CD1c-positive myeloid dendritic cell (primary cell): ENCODE measurements at regions not wholly inside any gene's neighbourhood (a gene's known extent, or its start where the extent isn't known, plus 50 kb on each side); places are given as distances from the start of the nearest gene placed in this dataset.
A peak's percentile ranks its signal among the peaks of the same experiment; 100 is the strongest.

Experiments
- DNase-seq: peaks from one replicate; pipeline ENCODE4 v3.0.0-alpha.2; 2016; ENCODE audit errors: extremely low spot score

DNA sequence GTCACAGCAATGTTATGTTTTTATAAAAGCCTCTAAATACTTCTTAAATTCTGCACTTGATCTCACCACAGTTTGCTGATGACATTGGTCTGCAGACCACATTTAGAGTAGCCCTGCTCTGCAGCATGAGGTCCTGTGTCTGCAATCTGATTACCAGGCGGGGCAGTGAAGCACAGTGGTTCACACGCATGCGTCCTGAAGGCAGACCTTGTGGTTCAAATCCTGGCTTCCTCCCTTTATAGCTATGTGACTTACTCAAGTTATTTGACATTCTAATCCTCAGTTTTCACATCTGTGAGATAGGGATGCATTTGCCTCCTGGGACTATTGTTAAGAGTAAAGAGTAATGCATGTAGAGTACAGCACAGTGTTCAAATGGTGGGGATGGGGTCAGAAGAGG lies 50.3 kb downstream of the BMAL2 start:
- no peak for DNase-seq

GRCh38 chr12:27383429-27384260 lies 51.0 kb downstream of the BMAL2 start:
- DNase-seq: peak; percentile 79

- DNase-seq: no peak
These were observed 51.6 kb downstream of the BMAL2 start for GRCh38 chr12:27384261-27384590.

GRCh38 chr12:27385766-27386564 lies 53.3 kb downstream of the BMAL2 start:
- DNase-seq: no peak

GRCh38 chr12:27387473-27387872 lies 54.8 kb downstream of the BMAL2 start:
- DNase-seq: no peak

DNA sequence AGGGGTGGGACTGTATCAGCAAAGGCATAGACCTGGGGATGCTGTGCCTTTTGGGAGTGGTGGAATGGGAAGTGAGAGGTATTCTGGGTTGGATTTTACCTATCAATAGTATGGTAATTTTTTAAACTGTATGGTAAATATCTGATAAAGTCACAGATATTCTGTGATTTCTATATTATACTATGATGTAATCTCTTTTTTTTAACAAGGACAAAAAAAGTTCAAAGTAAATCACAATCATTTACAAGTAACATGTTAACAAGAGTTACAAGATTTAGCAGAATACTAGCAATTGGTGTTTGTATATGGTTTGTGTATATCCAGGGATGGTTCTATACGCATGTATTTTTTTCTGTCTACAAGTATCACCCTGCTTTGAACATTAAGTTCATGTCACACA lies 56.0 kb downstream of the BMAL2 start:
- DNase-seq: no peak

DNA sequence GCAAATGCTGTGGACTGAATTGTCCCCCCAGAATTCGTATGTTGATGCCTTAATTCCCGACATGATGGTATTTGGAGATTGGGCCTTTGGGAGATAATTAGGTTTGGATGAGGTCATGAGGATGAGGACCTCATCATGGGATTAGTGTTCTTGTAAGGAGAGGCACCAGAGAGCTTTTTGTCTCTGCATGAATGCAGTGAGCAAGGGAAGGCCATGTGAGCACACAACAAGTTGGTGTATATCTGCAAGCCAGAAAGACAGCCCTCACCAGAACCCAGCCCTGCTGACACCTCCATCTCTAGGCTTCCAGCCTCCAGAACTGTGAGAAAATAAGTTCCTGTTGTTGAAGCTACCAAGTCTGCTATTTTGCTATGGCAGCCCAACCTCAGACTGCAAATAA lies 51.9 kb upstream of the SMCO2 start:
- DNase-seq: no peak

DNA sequence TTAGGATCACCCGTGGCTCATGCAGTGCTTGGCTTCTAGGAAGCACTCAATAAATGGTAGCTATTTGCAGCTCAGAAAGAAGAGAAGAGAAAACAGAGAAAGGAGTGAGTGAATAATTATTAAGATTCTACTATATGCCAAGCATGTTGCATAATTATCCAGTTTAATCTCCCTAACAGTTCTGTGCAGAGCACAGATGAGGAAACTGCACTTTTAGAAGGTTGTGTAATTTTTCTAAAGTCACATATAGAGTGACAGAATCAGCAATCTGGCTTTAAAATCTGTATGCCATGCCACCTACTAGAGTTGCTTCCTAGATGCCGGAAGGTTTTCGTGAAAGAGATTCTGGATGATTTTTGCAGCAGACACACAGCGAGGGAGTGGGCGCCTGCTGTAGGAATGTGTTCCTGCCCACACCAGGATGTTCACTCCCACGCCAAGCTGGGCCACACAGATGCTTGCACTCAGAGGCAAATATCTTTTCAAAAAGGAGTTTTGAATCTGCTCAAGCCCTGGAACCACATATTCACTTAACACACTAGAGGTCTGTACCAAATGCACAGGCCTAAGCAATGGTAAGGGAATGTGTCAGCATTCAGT lies 50.2 kb upstream of the SMCO2 start:
- no peak for DNase-seq
